BJ (cell line): ENCODE measurements at regions not wholly inside any gene's neighbourhood (a gene's known extent, or its start where the extent isn't known, plus 50 kb on each side); places are given as distances from the start of the nearest gene placed in this dataset.

Source experiments
- CTCF ChIA-PET: fragments of 350-600 bp; formaldehyde crosslinking; extraction: SDS; loops from one replicate; lab custom pipeline; 2021; ENCODE audit warnings: antibody characterized with exemption, inconsistent platforms; lab: Yijun Ruan, JAX
- POLR2A ChIA-PET: fragments of 300-600 bp; sonication (Branson Sonifier 250); formaldehyde crosslinking; extraction: SDS; loops from one replicate; lab custom pipeline; 2021; ENCODE audit warnings: antibody characterized with exemption; lab: Charles Lee
- DNase-seq: peaks from one replicate; pipeline ENCODE4 v3.0.0-alpha.2; 2011; ENCODE audit warnings: low read depth
- H3K27me3 ChIP-seq: 2 replicates; pipeline ENCODE4 v1.6.0; 2011; ENCODE audit warnings: low read length; ENCODE audit not compliant: control insufficient read depth, insufficient read depth
- H3K36me3 ChIP-seq: 2 replicates; pipeline ENCODE4 v1.5.1; 2011; ENCODE audit warnings: low read length; ENCODE audit not compliant: control insufficient read depth, insufficient read depth
- H3K4me3 ChIP-seq: 2 replicates; pipeline ENCODE4 v1.5.1; 2011; ENCODE audit warnings: low read depth, mild to moderate bottlenecking, control low read depth, low read length
- TF ChIP-seq, protein P1 (sequence below): IDR thresholded peaks from 2 replicates; pipeline ENCODE4 v1.5.1; 2011; ENCODE audit warnings: low read depth, mild to moderate bottlenecking, control low read depth, inconsistent platforms, low read length, moderate library complexity; ENCODE audit not compliant: insufficient read depth

DNA sequence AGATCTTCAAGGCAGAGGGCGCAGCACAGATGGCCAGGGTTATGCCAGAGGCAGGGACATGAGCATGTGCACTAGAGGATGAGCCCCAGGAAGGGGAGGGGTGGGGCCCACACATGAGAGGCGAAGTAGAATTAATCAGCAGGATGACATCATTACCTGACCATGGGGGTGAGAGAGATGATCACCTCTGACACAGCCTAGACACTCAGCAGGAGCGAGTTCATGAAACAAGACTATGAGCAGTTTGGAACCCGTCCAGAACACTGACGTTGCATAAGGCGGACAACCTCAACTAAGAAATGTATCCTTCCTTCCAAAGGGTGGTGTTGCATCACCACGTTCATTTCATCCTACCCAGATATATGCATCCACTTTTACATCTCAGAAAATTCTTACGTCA is 446.7 kb upstream of the TENM3 start:
- DNase-seq: no peak
- Histone ChIP-seq H3K36me3 (no peaks in the 10 kb centered on the region), H3K27me3 (no peaks in the 10 kb centered on the region), H3K4me3 (no peak overlapping the region)
- ChIA-PET CTCF (interaction anchor here (0.6 kb wide), 1 partner anchor 379 kb away, joined by 6 read pairs; no protein-coding TSS in a partner anchor), POLR2A (no interaction called here)
- TF ChIP-seq, protein P1, sequence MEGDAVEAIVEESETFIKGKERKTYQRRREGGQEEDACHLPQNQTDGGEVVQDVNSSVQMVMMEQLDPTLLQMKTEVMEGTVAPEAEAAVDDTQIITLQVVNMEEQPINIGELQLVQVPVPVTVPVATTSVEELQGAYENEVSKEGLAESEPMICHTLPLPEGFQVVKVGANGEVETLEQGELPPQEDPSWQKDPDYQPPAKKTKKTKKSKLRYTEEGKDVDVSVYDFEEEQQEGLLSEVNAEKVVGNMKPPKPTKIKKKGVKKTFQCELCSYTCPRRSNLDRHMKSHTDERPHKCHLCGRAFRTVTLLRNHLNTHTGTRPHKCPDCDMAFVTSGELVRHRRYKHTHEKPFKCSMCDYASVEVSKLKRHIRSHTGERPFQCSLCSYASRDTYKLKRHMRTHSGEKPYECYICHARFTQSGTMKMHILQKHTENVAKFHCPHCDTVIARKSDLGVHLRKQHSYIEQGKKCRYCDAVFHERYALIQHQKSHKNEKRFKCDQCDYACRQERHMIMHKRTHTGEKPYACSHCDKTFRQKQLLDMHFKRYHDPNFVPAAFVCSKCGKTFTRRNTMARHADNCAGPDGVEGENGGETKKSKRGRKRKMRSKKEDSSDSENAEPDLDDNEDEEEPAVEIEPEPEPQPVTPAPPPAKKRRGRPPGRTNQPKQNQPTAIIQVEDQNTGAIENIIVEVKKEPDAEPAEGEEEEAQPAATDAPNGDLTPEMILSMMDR: no peak

DNA sequence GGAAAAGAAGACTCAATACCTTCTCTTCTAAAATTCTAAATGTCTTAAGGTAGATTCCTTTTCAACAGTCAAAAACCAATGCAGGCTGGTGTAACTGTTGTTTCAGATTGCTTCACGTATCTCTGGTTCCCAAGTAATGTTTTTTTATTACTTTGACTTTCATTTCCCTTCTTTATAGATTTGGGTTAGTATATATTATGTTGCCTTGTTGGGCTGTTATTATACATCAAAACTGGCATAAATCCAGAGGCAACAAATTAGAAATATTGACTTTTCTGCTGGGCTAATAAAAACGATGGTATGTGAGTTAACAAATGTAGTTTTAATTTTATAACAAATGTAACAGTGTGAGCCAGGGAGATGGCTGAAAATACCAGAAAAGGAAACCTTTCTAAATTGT is 444.7 kb upstream of the TENM3 start:
- ChIA-PET POLR2A (no interaction called here), CTCF (interaction anchor here (0.6 kb wide), 1 partner anchor 168 kb away, joined by 3 read pairs; no protein-coding TSS in a partner anchor)
- no peaks in the 10 kb centered on the region for H3K36me3 ChIP-seq
- no peak overlapping the region for H3K4me3 ChIP-seq
- no peak for DNase-seq
- TF ChIP-seq, protein P1: no peak
- H3K27me3 ChIP-seq: no peaks in the 10 kb centered on the region

DNA sequence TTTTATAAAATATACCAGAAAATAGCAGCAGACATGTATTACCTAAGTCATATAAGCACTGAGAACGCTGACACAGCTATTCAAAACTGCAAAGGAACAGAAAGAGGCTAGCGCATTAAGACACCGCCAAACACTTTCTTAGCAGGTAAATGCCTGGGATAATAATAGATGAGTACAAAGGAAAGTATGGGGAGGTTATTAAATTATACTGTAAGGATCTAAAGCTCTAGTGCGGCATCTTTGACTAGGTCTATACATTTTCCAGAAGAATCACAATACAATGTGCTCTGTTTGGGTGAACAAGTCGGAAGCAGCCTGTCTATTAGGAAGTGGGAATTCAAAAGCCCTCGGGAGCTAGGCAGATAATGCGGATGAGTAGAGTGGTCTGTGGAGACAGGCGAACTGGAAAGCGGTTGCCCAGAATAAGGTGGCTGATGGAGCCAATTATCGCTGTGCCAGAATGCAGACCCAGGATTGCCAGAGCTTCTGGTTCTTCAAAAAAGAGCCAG is 443.6 kb upstream of the TENM3 start:
- TF ChIP-seq, protein P1: no peak
- H3K4me3 ChIP-seq: no peak overlapping the region
- no peaks in the 10 kb centered on the region for H3K27me3 ChIP-seq
- POLR2A ChIA-PET: interaction anchor here (0.7 kb wide), 1 partner anchor 43 kb away, joined by 3 read pairs; no protein-coding TSS in a partner anchor
- DNase-seq: no peak
- CTCF ChIA-PET: no interaction called here
- no peaks in the 10 kb centered on the region for H3K36me3 ChIP-seq

DNA sequence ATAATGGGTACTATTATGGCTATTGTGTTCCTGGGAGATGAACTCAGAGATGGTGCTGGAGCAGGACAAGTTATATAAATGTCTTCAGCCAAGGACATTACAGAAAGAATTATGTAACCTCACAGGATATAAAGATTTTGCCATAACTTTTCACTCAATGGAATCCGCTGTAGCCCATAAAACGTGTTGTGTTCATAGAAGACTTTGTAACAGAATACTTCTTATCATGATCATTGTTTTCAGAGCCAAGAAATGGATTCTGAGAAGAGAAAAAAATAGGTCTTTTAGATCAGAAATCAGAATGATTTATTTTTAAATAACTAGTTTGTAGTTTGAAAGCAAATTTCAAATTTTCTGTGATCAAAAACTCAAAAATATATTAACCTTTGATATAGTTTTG is 441.0 kb upstream of the TENM3 start:
- ChIA-PET CTCF (no interaction called here), POLR2A (no interaction called here)
- no peak overlapping the region for H3K4me3 ChIP-seq

DNA sequence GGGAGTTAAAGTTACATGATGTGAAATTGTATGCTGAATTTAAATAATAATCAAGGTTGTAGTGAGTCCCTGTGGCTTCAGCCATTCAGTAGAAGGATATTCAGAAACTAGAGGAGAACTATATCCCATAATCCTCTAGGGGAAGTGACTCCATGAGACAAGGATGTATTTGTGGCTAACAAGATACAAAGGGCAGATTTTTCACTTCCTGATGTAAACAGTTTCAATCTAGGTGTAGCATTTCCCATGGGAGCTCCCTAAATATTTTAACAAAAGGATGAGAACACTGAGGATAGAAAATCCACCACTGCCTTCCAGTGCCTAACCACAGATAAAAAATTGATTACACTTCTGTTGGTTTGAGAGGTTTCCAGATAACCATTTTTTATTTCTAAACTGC is 435.4 kb upstream of the TENM3 start:
- DNase-seq: no peak
- POLR2A ChIA-PET: no interaction called here

More for the DNA sequence above, 441.0 kb upstream of the TENM3 start:
- H3K36me3 ChIP-seq: no peaks in the 10 kb centered on the region
- DNase-seq: no peak
- no peaks in the 10 kb centered on the region for H3K27me3 ChIP-seq
- TF ChIP-seq, protein P1: no peak

More for the DNA sequence above, 435.4 kb upstream of the TENM3 start:
- TF ChIP-seq, protein P1: no peak
- CTCF ChIA-PET: no interaction called here
- no peaks in the 10 kb centered on the region for H3K36me3 ChIP-seq
- H3K27me3 ChIP-seq: no peaks in the 10 kb centered on the region
- no peak overlapping the region for H3K4me3 ChIP-seq
